Psoas muscle (tissue), 7 donors: ENCODE measurements at regions not wholly inside any gene's neighbourhood (a gene's known extent, or its start where the extent isn't known, plus 50 kb on each side); places are given as distances from the start of the nearest gene placed in this dataset.
"Not testable (repeated sequence)": the region's sequence is repeated elsewhere in the genome, so short reads cannot be mapped to it uniquely, and the experiment has no call there.

Experiments
- ATAC-seq, 4 donors: fragments of 200-7000 bp; cut with Tn5 transposase; one replicate each; pipeline ENCODE4 v1.9.1; 2020; ENCODE audit warnings: moderate library complexity in 3 of 4, mild to moderate bottlenecking in 2 of 4
- DNase-seq, 2 donors: peaks; one replicate each; pipeline ENCODE4 v3.0.0-alpha.2; 2020
- H3K27ac ChIP-seq: fragments of 200-600 bp; one replicate; pipeline ENCODE4 v1.8.0; 2022
- H3K27me3 ChIP-seq, 3 donors: fragments of 200-600 bp in 1 of 3; one replicate each; pipeline versions ENCODE4 v1.6.1 to v1.8.0; 2013 to 2022; ENCODE audit warnings: low read length in 2 of 3, mild to moderate bottlenecking in 2 of 3, moderate library complexity in 1 of 3; ENCODE audit not compliant: insufficient read depth in 3 of 3
- H3K36me3 ChIP-seq, 2 donors: fragments of 200-600 bp in 1 of 2; one replicate each; pipeline versions ENCODE4 v1.6.1 to v1.8.0; 2013 to 2022; ENCODE audit warnings: low read depth in 1 of 2, mild to moderate bottlenecking in 1 of 2, moderate library complexity in 1 of 2; ENCODE audit not compliant: insufficient read depth in 1 of 2
- H3K4me1 ChIP-seq: fragments of 200-600 bp; one replicate; pipeline ENCODE4 v1.8.0; 2022
- H3K4me3 ChIP-seq: fragments of 200-600 bp; one replicate; pipeline ENCODE4 v1.8.0; 2022; ENCODE audit warnings: mild to moderate bottlenecking
- H3K9me3 ChIP-seq: fragments of 200-600 bp; one replicate; pipeline ENCODE4 v1.8.0; 2022
- CTCF ChIP-seq: fragments of 200-600 bp; IDR thresholded peaks from one replicate; pipeline ENCODE4 v1.8.0; 2022; ENCODE audit warnings: antibody characterized with exemption
- WGBS, 3 donors: extraction: QIAGEN DNeasy Blood & Tissue Kit; methylation state at CpG; one replicate each; pipeline versions ENCODE4 v1.1.6 to v1.1.7; 2013; 5-methylcytosine and 5-hydroxymethylcytosine counted together
- intact Hi-C, 2 donors: fragments of 100-400 bp; cut with DNase I; formaldehyde crosslinking; loops; one replicate each; pipeline versions ENCODE4 v1.11.0 to v1.14.2; 2022
- donor health status: healthy with polysubstance abuse.
- donor health status: DM: no; HTN: no; CAD: no; lungs with moderate emphysema.
- donor health status: Bipolar disorder and iron deficiency.
- donor health status: healthy.
- donor health status: DM: yes; HTN: yes; CAD: no.
- donor health status: DM: no; HTN: no; CAD: no.
- donor health status: DM: yes; HTN: yes; CAD: no.

GRCh38 chr6:153476243-153476642, 345.2 kb upstream of the RGS17 start:
- Histone ChIP-seq H3K36me3 (no peaks in the 10 kb centered on the region), H3K4me1 (no peaks in the 10 kb centered on the region), H3K27ac (no peak overlapping the region), H3K9me3 (no peaks in the 10 kb centered on the region), H3K4me3 (no peak overlapping the region), H3K27me3 (no peaks in the 10 kb centered on the region)
- TF ChIP-seq CTCF, result no peak
- DNase-seq, result no peak
- intact Hi-C loops, result no loop called here
- no peak for ATAC-seq
- WGBS, 3 donors, result 60 to 70% (median 63%) methylated on average over 6 of the region's 6 CpGs

- H3K4me3 ChIP-seq, result no peak overlapping the region
- H3K27ac ChIP-seq, result no peak overlapping the region
- 77 to 81% (median 79%) methylated on average over 2 of the region's 2 CpGs for WGBS, 3 donors
- no peak for TF ChIP-seq CTCF
- no peaks in the 10 kb centered on the region for H3K9me3 ChIP-seq
- H3K27me3 ChIP-seq, result no peaks in the 10 kb centered on the region
- ATAC-seq, result no peak
- intact Hi-C loops, result no loop called here
- no peak for DNase-seq
- no peaks in the 10 kb centered on the region for H3K4me1 ChIP-seq
- no peaks in the 10 kb centered on the region for H3K36me3 ChIP-seq
Measured at GRCh38 chr6:153465050-153465449, 334.0 kb upstream of the RGS17 start.

- no peaks in the 10 kb centered on the region for H3K9me3 ChIP-seq
- ATAC-seq (no peak), DNase-seq (no peak)
- no peak overlapping the region for H3K27ac ChIP-seq
- no peak for TF ChIP-seq CTCF
- intact Hi-C loops, result no loop called here
- no peaks in the 10 kb centered on the region for H3K27me3 ChIP-seq
- no peaks in the 10 kb centered on the region for H3K36me3 ChIP-seq
- no peaks in the 10 kb centered on the region for H3K4me1 ChIP-seq
- no peak overlapping the region for H3K4me3 ChIP-seq
Measured at GRCh38 chr6:153449279-153449678, 318.2 kb upstream of the RGS17 start.

GRCh38 chr6:153442749-153443148, 311.7 kb upstream of the RGS17 start:
- H3K4me3 ChIP-seq, DNase-seq, H3K9me3 ChIP-seq, ATAC-seq, intact Hi-C loops, H3K27me3 ChIP-seq, H3K36me3 ChIP-seq, H3K27ac ChIP-seq, H3K4me1 ChIP-seq: not testable (repeated sequence)
- 41 to 46% (median 46%) methylated on average over 2 of the region's 2 CpGs for WGBS, 3 donors

- H3K27me3 ChIP-seq, result no peaks in the 10 kb centered on the region
Measured at GRCh38 chr6:153442096-153442495, 311.0 kb upstream of the RGS17 start.

More at GRCh38 chr6:153442096-153442495, 311.0 kb upstream of the RGS17 start:
- DNase-seq, result no peak
- TF ChIP-seq CTCF, result no peak
- WGBS, 3 donors, result 29 to 41% (median 30%) methylated on average over 2 of the region's 2 CpGs
- intact Hi-C loops, result no loop called here
- no peaks in the 10 kb centered on the region for H3K36me3 ChIP-seq
- H3K27ac ChIP-seq, result no peak overlapping the region
- H3K4me3 ChIP-seq, result no peak overlapping the region
- ATAC-seq, result no peak
- H3K4me1 ChIP-seq, result no peaks in the 10 kb centered on the region
- H3K9me3 ChIP-seq, result no peaks in the 10 kb centered on the region
